ENCODE measurements at regions not wholly inside any gene's neighbourhood (a gene's known extent, or its start where the extent isn't known, plus 50 kb on each side); places are given as distances from the start of the nearest gene placed in this dataset.

- Histone ChIP-seq H3K27me3 (no peaks in the 10 kb centered on the region), H3K36me3 (no peaks in the 10 kb centered on the region), H3K4me3 (no peak overlapping the region), H3K9me3 (no peaks in the 10 kb centered on the region), H3K27ac (no peak overlapping the region), H3K4me1 (no peaks in the 10 kb centered on the region)
- DNase-seq (ENCODE audit: low spot score in 2 of 2), result no peak
- intact Hi-C loops (cut with DNase I; ENCODE audit: low total_unique reads), result no loop called here
- TF ChIP-seq POLR2A (IDR thresholded peaks at IDR 0.05) (no peak), POLR2AphosphoS5 (IDR thresholded peaks at IDR 0.05) (no peak), CTCF (IDR thresholded peaks at IDR 0.05) (no peak)
Observed at GRCh38 chr12:115378291-115378690, 694.3 kb upstream of the TBX3 start.

DNA sequence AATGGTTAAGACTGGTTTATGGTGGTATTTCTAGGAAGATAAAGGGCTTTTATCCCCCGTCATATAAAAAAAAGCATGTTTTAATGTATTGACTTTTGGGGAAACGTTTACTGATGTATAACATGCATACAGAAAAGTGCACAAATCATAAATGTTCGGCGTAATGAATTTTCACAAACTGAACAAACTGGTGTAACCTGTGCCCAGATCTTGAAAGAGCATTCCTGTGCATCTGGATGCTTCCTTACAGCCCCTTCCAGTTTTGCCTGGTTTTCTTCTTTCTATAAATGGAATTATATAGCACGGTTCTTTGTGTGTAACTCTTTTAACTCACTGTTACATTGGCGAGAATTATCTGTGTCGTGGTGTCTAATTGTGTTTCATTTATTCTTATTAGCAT, 693.8 kb upstream of the TBX3 start:
- TF ChIP-seq POLR2A (IDR thresholded peaks at IDR 0.05) (no peak), POLR2AphosphoS5 (IDR thresholded peaks at IDR 0.05) (no peak), CTCF (IDR thresholded peaks at IDR 0.05) (no peak)
- H3K27ac ChIP-seq, result no peak overlapping the region
- no peaks in the 10 kb centered on the region for H3K36me3 ChIP-seq
- no peaks in the 10 kb centered on the region for H3K4me1 ChIP-seq
- H3K4me3 ChIP-seq, result no peak overlapping the region
- no peaks in the 10 kb centered on the region for H3K9me3 ChIP-seq
- DNase-seq (ENCODE audit: low spot score in 2 of 2), result no peak
- H3K27me3 ChIP-seq, result no peaks in the 10 kb centered on the region
- intact Hi-C loops (cut with DNase I; ENCODE audit: low total_unique reads), result no loop called here

DNA sequence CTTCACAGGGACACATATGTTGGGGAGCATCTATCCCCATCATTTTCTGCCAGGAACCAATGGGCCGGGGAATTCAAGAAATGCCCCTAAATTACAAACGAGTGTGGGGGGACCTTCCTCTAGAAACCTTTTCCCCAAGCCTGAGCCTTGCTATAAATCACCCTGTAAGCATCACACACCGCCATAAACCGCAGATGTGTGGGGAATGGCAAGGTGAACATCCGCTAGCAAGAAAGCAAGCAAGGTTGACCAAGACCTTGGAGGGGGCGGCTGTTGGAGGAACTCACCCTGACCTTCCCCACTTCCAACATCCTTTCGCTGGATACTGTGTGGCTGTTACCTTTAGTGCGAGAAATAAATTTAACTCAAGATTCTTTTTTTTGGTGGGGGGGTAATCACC, 693.3 kb upstream of the TBX3 start:
- Histone ChIP-seq H3K4me1 (no peaks in the 10 kb centered on the region), H3K27me3 (no peaks in the 10 kb centered on the region), H3K36me3 (no peaks in the 10 kb centered on the region), H3K27ac (no peak overlapping the region), H3K9me3 (no peaks in the 10 kb centered on the region), H3K4me3 (no peak overlapping the region)
- no peak for TF ChIP-seq POLR2AphosphoS5 (IDR thresholded peaks at IDR 0.05)
- TF ChIP-seq CTCF (IDR thresholded peaks at IDR 0.05), result no peak
- no peak for TF ChIP-seq POLR2A (IDR thresholded peaks at IDR 0.05)
- intact Hi-C loops (cut with DNase I; ENCODE audit: low total_unique reads), result no loop called here
- no peak for DNase-seq (ENCODE audit: low spot score in 2 of 2)

GRCh38 chr12:115375186-115375991, 691.4 kb upstream of the TBX3 start:
- Histone ChIP-seq H3K36me3 (no peaks in the 10 kb centered on the region), H3K9me3 (no peaks in the 10 kb centered on the region), H3K4me3 (peak overlapping the region in 1 of 3 donors; percentile 3), H3K4me1 (no peaks in the 10 kb centered on the region), H3K27ac (peak overlapping the region; percentile 48), H3K27me3 (no peaks in the 10 kb centered on the region)
- intact Hi-C loops (cut with DNase I; ENCODE audit: low total_unique reads), result no loop called here
- no peak for DNase-seq (ENCODE audit: low spot score in 2 of 2)
- TF ChIP-seq CTCF (IDR thresholded peaks at IDR 0.05), result no peak
- no peak for TF ChIP-seq POLR2A (IDR thresholded peaks at IDR 0.05)
- no peak for TF ChIP-seq POLR2AphosphoS5 (IDR thresholded peaks at IDR 0.05)

DNA sequence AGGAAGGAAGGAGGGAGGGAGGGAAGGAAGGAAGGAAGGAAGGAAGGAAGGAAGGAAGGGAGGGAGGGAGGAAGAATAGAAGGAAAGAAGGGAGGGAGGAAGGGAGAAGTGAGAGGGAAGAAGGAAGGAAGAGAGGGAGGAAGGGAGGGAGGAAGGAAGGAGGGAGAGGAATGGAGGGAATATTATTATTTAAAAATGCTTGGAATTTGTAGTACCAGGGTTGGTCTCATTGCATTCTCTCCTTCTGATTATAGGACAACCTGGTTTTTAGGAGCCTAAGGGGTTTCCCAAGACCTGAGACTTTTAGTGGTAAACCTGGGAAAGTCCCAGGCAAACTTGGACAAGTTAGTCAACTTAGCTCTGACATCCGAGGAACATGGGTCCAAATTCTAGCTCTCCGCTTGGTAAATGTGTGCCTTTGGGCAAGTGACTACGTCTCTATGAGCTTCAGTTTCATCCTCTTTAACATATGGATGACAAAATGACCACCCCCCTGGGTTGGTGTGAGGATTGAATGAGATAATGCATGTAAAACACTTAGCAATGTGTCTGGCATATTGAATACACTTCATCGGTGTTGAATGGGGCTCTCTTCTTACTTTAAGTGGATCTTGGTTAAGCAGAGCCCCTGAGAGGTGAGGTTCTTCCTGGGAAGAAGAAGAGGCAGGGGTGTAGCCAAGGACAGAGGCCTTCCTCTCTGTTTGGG, 690.7 kb upstream of the TBX3 start:
- H3K9me3 ChIP-seq, result no peaks in the 10 kb centered on the region
- no peaks in the 10 kb centered on the region for H3K27me3 ChIP-seq
- H3K36me3 ChIP-seq, result no peaks in the 10 kb centered on the region
- DNase-seq (ENCODE audit: low spot score in 2 of 2), result no peak
- H3K4me3 ChIP-seq, result peak overlapping the region in 1 of 3 donors; percentile 3
- intact Hi-C loops (cut with DNase I; ENCODE audit: low total_unique reads), result no loop called here
- H3K27ac ChIP-seq, result peak overlapping the region; percentile 48
- TF ChIP-seq POLR2A (IDR thresholded peaks at IDR 0.05), result no peak
- no peak for TF ChIP-seq POLR2AphosphoS5 (IDR thresholded peaks at IDR 0.05)
- TF ChIP-seq CTCF (IDR thresholded peaks at IDR 0.05), result no peak
- no peaks in the 10 kb centered on the region for H3K4me1 ChIP-seq
